ENCODE measurements at regions not wholly inside any gene's neighbourhood (a gene's known extent, or its start where the extent isn't known, plus 50 kb on each side); places are given as distances from the start of the nearest gene placed in this dataset.

GRCh38 chr16:65936096-65936495 lies 430.4 kb upstream of the CDH5 start:
- DNase-seq = no peak

GRCh38 chr16:65934443-65934842 lies 432.0 kb upstream of the CDH5 start:
- no peak for DNase-seq

- DNase-seq = no peak
Measured at GRCh38 chr16:65933703-65934102, 432.8 kb upstream of the CDH5 start.

- DNase-seq = no peak
Measured at GRCh38 chr16:65932350-65933072, 434.0 kb upstream of the CDH5 start.

- no peak for DNase-seq
Measured at GRCh38 chr16:65922923-65923322, 443.6 kb upstream of the CDH5 start.

GRCh38 chr16:65919986-65920376 lies 446.5 kb upstream of the CDH5 start:
- no peak for DNase-seq

DNA sequence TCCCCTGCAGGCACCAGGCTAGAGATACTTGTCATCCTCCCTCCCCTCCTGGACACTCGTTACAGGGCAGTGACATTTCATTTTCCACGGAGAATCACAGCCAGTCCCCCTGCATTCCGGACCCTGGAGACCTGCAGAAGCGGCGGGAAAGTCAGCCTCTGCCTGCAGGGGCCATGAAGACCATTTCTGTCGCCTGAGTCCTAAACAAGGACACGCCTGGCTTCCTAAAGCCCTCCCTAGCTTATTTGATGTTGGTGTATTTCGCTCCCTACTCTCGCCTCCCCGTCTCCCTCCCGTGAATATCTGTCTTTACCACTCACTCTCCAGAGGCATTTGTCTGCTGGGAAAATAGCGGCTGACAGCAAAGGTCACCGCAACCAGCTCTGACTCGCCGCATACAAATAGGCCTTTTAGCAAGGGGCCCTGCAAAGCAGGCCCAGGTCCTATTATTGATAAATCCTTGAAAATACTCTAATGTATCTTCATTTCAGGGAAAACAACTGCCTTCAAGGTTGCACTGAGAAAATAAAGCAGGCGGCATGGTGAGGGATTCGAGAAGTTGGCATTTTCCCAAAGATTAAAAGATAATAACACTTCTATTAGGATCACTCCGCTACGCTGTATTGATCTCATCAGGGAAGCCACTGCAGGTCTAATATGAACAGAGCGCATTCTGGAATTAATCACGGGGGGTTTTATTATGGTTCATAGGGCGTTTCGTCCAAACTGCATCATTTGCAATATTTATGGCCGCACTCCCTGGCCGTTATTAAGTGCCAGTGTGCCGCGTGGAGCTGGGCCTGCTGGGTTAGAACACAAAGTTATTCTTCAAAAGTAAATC lies 447.1 kb upstream of the CDH5 start:
- DNase-seq = no peak

DNA sequence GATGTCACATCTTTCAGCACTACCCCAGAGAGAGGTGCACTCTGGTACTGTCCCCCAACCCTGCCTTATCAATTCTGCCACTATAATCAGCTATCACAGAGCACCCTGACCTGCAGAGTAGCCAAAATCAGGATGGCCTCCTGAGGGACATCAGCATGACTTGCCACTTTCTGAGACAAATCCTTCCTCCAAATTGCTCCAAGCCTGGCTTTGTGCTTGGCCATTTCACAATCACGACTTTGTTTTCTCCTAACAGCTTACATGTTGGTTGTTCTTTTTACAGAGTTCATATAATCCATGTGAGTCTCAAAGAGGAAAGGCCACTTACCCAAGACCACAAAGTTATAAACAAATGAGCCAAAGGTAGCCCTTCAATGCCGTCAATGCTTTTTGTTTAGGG lies 449.0 kb upstream of the CDH5 start:
- DNase-seq = no peak

- DNase-seq = no peak
Measured at GRCh38 chr16:65916995-65917394, 449.5 kb upstream of the CDH5 start.

DNA sequence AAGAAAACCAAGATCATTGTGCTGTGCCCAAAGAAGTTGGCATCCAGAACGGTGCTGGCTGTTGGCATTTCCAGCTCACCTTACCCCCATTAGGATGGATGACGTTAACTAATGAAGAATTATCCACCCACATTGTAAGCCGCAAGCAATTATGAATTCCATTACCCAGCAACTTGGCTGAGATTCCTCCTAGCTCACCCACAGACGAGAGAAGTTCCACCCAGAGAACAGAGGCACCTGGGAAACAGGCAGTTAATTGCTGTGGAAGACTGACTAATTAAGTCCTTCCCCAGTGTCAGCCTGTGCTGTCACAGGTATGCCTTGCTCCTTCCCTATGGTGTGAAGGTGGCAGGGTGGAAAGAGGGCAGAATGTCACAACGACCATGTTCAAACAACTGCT lies 456.2 kb upstream of the CDH5 start:
- DNase-seq = no peak

- no peak for DNase-seq
Measured at GRCh38 chr16:65909310-65910050, 457.0 kb upstream of the CDH5 start.

DNA sequence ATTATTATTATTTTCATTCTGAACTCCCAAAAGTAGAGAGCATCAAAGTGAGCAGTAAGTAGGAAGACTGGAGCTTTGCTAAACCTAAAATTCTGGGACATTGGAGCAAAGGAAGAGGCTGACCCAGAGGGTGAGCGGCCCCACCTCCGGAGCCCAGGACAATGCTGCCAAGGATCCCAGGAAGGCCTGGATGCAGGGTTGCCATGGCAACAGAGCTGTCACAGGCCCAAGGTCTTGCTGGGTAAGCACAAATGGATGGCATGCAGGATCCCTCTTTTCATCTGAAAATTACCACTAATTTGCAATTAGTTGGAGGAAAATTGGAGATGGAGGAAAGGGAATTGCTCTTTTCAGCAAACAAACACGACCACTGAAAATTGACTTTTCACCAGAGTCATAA lies 457.9 kb upstream of the CDH5 start:
- no peak for DNase-seq

DNA sequence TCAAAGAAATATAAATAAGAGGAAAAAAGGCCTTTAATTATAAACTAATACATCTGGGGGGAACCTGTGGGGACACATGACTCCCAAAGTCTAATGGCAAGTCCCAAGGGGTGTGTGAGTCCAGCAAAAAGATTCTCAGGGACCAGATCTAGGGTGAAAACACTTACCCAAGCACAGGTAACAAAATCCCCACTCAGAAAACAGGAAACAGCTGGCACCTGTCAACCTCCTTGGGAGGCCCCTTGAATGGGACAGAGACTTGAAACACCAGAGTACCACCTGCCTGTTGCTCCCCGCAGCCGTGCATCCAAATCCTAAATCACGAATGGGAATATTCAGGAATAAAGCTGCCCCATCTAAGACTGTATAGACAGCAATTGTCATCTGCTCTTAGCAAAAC lies 461.2 kb upstream of the CDH5 start:
- DNase-seq = no peak

DNA sequence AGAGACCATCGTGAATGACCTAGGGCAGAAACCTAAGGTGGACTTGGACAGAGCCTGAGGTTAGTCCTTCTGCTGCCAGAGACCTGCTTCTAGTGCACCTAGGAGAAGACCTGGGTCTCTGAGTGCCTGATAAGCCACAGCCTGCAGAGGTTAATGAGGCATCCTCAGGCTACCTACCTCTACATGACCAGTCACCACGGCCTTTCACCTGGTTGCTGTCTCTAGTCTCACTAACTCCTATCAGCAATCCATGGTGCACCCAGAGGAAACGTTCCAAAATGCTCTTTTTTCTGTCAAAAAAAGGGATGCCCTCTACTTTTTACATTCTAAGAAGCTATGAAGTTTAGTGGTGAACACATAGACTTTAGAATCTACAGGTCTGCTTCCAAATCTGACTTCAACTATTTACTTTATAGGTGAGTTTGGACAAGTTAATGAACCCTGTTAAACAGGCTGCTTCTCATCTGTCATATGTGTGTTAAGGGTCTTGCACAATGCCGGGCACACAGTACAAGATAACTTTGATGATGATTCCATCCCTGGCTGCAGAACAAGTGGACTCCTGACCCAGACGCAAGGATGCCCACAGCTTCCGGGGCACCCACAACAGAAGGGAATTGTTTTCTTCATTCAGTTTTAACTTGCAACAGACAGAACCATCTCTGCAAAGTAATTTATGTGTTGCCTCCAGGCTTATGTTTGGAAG lies 469.9 kb upstream of the CDH5 start:
- no peak for DNase-seq

- no peak for DNase-seq
Measured at GRCh38 chr16:65895906-65896305, 470.6 kb upstream of the CDH5 start.

GRCh38 chr16:65895486-65895885 lies 471.0 kb upstream of the CDH5 start:
- no peak for DNase-seq

- DNase-seq = no peak
Measured at GRCh38 chr16:65890203-65890602, 476.3 kb upstream of the CDH5 start.

DNA sequence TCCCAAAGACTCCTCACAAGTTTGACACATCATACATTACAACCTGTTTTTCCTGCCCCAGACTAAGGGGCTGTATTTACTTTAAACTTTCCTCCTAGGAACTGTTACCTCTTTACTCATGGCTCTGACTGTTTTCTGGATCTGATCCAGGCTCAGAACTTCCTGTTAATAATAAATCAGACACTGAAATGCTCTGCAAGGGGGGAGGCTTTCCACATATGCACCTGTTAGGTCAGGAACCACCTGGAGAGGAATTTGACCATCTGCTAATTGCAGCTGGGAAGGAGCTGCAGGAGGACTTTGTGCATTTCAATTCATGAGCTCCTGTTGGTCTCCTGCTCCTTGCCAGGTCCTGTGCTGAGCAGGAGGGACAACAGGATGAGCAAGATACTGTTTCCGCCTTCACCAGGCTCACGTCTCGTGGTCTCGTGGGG lies 476.9 kb upstream of the CDH5 start:
- DNase-seq = peak; percentile 29

- no peak for DNase-seq
Measured at GRCh38 chr16:65888201-65888600, 478.3 kb upstream of the CDH5 start.

GRCh38 chr16:65884018-65884417 lies 482.5 kb upstream of the CDH5 start:
- DNase-seq = no peak

GRCh38 chr16:65878347-65878746 lies 488.1 kb upstream of the CDH5 start:
- DNase-seq = no peak

DNA sequence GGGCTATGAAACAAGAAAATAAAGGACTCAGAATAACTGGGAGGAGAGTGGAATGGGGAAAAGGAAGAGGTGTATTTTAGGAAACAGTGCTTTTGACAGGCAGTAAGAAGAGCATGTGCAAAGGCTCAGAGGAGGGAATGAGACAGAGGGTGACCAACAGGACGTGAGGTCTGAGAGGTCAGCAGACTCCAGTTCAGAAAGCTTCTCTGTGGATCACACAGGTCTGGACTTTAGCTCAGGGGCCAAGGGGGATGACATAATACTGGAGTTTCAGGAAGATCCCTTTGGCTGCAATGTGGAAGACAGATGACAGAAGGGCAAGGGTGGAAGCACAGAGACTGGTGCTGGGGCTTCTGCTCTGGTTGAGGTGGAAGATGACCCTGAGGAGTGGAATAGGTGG lies 489.9 kb upstream of the CDH5 start:
- DNase-seq = no peak

DNA sequence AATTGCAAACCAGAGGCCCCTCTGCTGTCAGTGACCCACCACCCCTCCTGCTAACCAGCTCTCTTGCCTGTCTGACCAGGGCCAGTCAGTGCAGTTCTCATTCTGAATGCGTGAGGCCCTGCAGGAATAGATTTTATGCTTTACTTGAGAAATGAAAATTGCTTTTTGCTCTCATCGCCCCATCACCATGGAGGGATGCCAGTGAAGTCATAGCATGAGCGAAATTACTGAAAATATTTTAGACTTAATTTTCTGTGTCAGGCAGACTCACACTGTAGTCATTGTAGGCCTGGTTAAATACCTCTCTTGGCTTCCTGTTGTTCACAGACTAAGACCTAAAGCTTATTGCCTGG lies 490.5 kb upstream of the CDH5 start:
- no peak for DNase-seq
